ENCODE measurements at regions not wholly inside any gene's neighbourhood (a gene's known extent, or its start where the extent isn't known, plus 50 kb on each side); places are given as distances from the start of the nearest gene placed in this dataset.

GRCh38 chr5:135203019-135203418 lies 169.0 kb upstream of the PITX1 start:
- Histone ChIP-seq H3K9ac (ENCODE audit: low read depth in 1 of 2, low read length in 2 of 2) (no peak overlapping the region), H3K4me1 (ENCODE audit: control insufficient read depth in 4 of 4, insufficient read depth in 4 of 4, low read length in 3 of 4) (no peaks in the 10 kb centered on the region), H3K27ac (ENCODE audit: low read depth in 1 of 2, low read length in 2 of 2) (no peak overlapping the region), H3K36me3 (ENCODE audit: control insufficient read depth in 4 of 4, insufficient read depth in 3 of 4, low read depth in 1 of 4, low read length in 3 of 4) (no peaks in the 10 kb centered on the region), H3K4me3 (ENCODE audit: low read depth in 1 of 3, low read length in 3 of 3) (no peak overlapping the region), H3K9me3 (ENCODE audit: control insufficient read depth in 4 of 4, low read length in 3 of 4) (peaks cover 0 to 12% (median under 1%) of the 10 kb centered on the region in 4 donors), H3K27me3 (ENCODE audit: control insufficient read depth in 4 of 4, insufficient read depth in 4 of 4, low read length in 3 of 4) (peaks cover 0 to 2% (median 0%) of the 10 kb centered on the region in 4 donors)
- DNase-seq (ENCODE audit: low spot score): no peak
- TF ChIP-seq, protein P1, sequence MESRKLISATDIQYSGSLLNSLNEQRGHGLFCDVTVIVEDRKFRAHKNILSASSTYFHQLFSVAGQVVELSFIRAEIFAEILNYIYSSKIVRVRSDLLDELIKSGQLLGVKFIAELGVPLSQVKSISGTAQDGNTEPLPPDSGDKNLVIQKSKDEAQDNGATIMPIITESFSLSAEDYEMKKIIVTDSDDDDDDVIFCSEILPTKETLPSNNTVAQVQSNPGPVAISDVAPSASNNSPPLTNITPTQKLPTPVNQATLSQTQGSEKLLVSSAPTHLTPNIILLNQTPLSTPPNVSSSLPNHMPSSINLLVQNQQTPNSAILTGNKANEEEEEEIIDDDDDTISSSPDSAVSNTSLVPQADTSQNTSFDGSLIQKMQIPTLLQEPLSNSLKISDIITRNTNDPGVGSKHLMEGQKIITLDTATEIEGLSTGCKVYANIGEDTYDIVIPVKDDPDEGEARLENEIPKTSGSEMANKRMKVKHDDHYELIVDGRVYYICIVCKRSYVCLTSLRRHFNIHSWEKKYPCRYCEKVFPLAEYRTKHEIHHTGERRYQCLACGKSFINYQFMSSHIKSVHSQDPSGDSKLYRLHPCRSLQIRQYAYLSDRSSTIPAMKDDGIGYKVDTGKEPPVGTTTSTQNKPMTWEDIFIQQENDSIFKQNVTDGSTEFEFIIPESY (IDR thresholded peaks at IDR 0.05): no peak
- no peak for TF ChIP-seq TAF1 (conservative IDR thresholded peaks at IDR 0.05)
- TF ChIP-seq RXRA (IDR thresholded peaks at IDR 0.05): no peak
- no peak for TF ChIP-seq ATF3 (IDR thresholded peaks at IDR 0.05)
- TF ChIP-seq, protein P2, sequence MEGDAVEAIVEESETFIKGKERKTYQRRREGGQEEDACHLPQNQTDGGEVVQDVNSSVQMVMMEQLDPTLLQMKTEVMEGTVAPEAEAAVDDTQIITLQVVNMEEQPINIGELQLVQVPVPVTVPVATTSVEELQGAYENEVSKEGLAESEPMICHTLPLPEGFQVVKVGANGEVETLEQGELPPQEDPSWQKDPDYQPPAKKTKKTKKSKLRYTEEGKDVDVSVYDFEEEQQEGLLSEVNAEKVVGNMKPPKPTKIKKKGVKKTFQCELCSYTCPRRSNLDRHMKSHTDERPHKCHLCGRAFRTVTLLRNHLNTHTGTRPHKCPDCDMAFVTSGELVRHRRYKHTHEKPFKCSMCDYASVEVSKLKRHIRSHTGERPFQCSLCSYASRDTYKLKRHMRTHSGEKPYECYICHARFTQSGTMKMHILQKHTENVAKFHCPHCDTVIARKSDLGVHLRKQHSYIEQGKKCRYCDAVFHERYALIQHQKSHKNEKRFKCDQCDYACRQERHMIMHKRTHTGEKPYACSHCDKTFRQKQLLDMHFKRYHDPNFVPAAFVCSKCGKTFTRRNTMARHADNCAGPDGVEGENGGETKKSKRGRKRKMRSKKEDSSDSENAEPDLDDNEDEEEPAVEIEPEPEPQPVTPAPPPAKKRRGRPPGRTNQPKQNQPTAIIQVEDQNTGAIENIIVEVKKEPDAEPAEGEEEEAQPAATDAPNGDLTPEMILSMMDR (IDR thresholded peaks at IDR 0.05; ENCODE audit: low read depth, low read length, missing input control): no peak
- TF ChIP-seq FOXA1 (IDR thresholded peaks at IDR 0.05): no peak
- TF ChIP-seq JUND (IDR thresholded peaks at IDR 0.05): no peak
- no peak for TF ChIP-seq SP1 (IDR thresholded peaks at IDR 0.05)
- TF ChIP-seq REST (IDR thresholded peaks at IDR 0.05): no peak
- no peak for TF ChIP-seq YY1 (IDR thresholded peaks at IDR 0.05)
- no peak for TF ChIP-seq RAD21 (IDR thresholded peaks at IDR 0.05)
- TF ChIP-seq NR2F2 (IDR thresholded peaks at IDR 0.05): no peak
- no peak for TF ChIP-seq EGR1 (IDR thresholded peaks at IDR 0.05; ENCODE audit: low read depth in 2 of 2)
- TF ChIP-seq, protein P3, sequence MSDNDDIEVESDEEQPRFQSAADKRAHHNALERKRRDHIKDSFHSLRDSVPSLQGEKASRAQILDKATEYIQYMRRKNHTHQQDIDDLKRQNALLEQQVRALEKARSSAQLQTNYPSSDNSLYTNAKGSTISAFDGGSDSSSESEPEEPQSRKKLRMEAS (IDR thresholded peaks at IDR 0.05): no peak
- TF ChIP-seq GABPA (IDR thresholded peaks at IDR 0.05 in 1 of 2, conservative IDR thresholded peaks at IDR 0.05 in 1 of 2): no peak
- WGBS: 94% methylated on average over 2 of the region's 2 CpGs

DNA sequence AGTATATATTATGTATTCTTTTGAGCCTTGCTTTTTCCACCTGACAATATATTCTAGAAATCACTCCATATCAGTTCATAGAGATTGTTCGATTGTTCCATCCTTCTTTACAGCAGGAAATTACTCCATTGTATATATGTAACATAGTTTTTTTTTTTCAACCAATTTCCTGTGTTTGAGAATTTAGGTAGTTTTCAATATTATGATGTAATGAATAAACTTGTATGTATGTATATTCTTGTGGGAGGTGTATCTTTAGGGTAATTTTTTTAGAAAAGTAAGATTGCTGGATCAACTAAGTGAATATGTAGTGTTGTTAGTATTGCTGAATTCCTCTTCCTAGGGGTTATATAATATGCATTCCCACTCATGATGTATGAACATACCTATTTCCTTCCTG lies 165.9 kb upstream of the PITX1 start:
- Histone ChIP-seq H3K4me1 (ENCODE audit: control insufficient read depth in 4 of 4, insufficient read depth in 4 of 4, low read length in 3 of 4) (no peaks in the 10 kb centered on the region), H3K9me3 (ENCODE audit: control insufficient read depth in 4 of 4, low read length in 3 of 4) (peaks cover 0 to 12% (median under 1%) of the 10 kb centered on the region in 4 donors), H3K36me3 (ENCODE audit: control insufficient read depth in 4 of 4, insufficient read depth in 3 of 4, low read depth in 1 of 4, low read length in 3 of 4) (no peaks in the 10 kb centered on the region), H3K27me3 (ENCODE audit: control insufficient read depth in 4 of 4, insufficient read depth in 4 of 4, low read length in 3 of 4) (peaks cover 0 to 2% (median 0%) of the 10 kb centered on the region in 4 donors), H3K4me3 (ENCODE audit: low read depth in 1 of 3, low read length in 3 of 3) (no peak overlapping the region), H3K9ac (ENCODE audit: low read depth in 1 of 2, low read length in 2 of 2) (no peak overlapping the region), H3K27ac (ENCODE audit: low read depth in 1 of 2, low read length in 2 of 2) (no peak overlapping the region)
- WGBS: 78% methylated on average over 1 of the region's 1 CpG
- no peak for DNase-seq (ENCODE audit: low spot score)
- TF ChIP-seq RXRA (IDR thresholded peaks at IDR 0.05) (no peak), JUND (IDR thresholded peaks at IDR 0.05) (no peak), RAD21 (IDR thresholded peaks at IDR 0.05) (no peak), TAF1 (conservative IDR thresholded peaks at IDR 0.05) (no peak), SP1 (IDR thresholded peaks at IDR 0.05) (no peak), FOXA2 (IDR thresholded peaks at IDR 0.05) (no peak), ATF3 (IDR thresholded peaks at IDR 0.05) (no peak), HNF4G (IDR thresholded peaks at IDR 0.05) (no peak), GABPA (IDR thresholded peaks at IDR 0.05 in 1 of 2, conservative IDR thresholded peaks at IDR 0.05 in 1 of 2) (no peak), REST (IDR thresholded peaks at IDR 0.05) (no peak), FOXA1 (IDR thresholded peaks at IDR 0.05) (no peak)
- TF ChIP-seq, protein P1 (IDR thresholded peaks at IDR 0.05): no peak

Data from liver (tissue), 8 donors.